Adrenal gland (tissue), 5 donors: ENCODE measurements at regions not wholly inside any gene's neighbourhood (a gene's known extent, or its start where the extent isn't known, plus 50 kb on each side); places are given as distances from the start of the nearest gene placed in this dataset.

Experiments used
- POLR2A ChIP-seq, 2 donors: fragments of 450-650 bp; IDR thresholded peaks; one replicate each; pipeline ENCODE4 v1.6.1; 2017; ENCODE audit warnings: antibody characterized with exemption in 2 of 2, mild to moderate bottlenecking in 2 of 2, moderate library complexity in 1 of 2
- TF ChIP-seq, protein P1 (sequence below), 6 experiments: fragments of 450-650 bp in 4 of 6; fragments of 200-600 bp in 2 of 6; sonication (generic) in 1 of 6; IDR thresholded peaks; 1 replicate in 5 of 6; 2 replicates in 1 of 6; pipeline versions ENCODE4 v1.5.1 to v1.8.0; 2016 to 2021; ENCODE audit warnings: antibody characterized with exemption in 6 of 6, mild to moderate bottlenecking in 2 of 6, moderate library complexity in 1 of 6
- donor health status: DM: no; HTN: no; CAD: no.

DNA sequence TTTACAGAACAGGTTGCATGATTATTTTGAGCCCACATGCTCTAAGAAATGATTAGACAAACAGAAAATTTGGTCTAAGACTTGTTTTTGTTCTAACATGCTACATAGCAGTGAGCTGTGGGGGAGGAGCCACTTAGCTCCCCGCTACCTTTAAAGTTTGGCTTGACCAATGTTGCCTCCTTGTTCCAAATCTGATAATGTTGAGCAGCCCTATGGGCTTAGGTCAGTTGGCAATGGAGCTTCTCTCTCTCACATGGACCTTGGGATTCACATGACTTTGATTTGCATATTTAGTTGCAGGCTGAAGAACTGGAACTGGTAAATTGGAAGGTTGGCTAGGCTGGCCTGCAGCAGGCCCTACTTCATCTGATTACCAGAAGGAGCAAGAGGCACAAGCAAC is 116.4 kb downstream of the EBLN2 start:
- TF ChIP-seq, protein P1, sequence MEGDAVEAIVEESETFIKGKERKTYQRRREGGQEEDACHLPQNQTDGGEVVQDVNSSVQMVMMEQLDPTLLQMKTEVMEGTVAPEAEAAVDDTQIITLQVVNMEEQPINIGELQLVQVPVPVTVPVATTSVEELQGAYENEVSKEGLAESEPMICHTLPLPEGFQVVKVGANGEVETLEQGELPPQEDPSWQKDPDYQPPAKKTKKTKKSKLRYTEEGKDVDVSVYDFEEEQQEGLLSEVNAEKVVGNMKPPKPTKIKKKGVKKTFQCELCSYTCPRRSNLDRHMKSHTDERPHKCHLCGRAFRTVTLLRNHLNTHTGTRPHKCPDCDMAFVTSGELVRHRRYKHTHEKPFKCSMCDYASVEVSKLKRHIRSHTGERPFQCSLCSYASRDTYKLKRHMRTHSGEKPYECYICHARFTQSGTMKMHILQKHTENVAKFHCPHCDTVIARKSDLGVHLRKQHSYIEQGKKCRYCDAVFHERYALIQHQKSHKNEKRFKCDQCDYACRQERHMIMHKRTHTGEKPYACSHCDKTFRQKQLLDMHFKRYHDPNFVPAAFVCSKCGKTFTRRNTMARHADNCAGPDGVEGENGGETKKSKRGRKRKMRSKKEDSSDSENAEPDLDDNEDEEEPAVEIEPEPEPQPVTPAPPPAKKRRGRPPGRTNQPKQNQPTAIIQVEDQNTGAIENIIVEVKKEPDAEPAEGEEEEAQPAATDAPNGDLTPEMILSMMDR (IDR thresholded peaks at IDR 0.05): no peak
- TF ChIP-seq POLR2A (IDR thresholded peaks at IDR 0.05): no peak
